ENCODE measurements at regions not wholly inside any gene's neighbourhood (a gene's known extent, or its start where the extent isn't known, plus 50 kb on each side); places are given as distances from the start of the nearest gene placed in this dataset.

DNA sequence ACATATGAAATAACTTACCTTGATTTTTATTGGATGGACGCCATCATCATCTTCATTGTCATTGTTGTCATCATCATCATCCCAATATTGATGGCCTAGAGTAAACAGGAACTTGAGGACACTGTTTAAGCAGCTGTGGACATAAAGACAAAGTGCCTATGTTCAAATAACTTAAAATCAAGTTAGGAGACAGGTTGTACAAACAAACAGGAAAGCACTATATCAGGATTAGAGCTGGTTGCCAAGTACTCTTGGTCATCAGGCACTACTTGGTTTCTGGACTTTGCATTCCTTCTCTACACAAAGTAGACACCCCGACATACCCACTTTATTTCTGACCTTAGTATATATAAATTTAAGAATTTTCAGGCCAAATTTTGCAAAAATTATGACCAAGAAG is 608.6 kb downstream of the KLHL13 start:
- Mint-ChIP-seq H3K4me3 (no peak overlapping the region), H3K36me3 (ENCODE audit: low read depth) (no peaks in the 10 kb centered on the region), H3K4me1 (no peaks in the 10 kb centered on the region), H3K27ac (ENCODE audit: unreplicated experiment) (no peak overlapping the region), H3K27me3 (ENCODE audit: low read depth) (no peaks in the 10 kb centered on the region), H3K9me3 (peaks cover 4% of the 10 kb centered on the region)
- DNase-seq (ENCODE audit: low read depth, low spot score) = no peak
- TF ChIP-seq, protein P1, sequence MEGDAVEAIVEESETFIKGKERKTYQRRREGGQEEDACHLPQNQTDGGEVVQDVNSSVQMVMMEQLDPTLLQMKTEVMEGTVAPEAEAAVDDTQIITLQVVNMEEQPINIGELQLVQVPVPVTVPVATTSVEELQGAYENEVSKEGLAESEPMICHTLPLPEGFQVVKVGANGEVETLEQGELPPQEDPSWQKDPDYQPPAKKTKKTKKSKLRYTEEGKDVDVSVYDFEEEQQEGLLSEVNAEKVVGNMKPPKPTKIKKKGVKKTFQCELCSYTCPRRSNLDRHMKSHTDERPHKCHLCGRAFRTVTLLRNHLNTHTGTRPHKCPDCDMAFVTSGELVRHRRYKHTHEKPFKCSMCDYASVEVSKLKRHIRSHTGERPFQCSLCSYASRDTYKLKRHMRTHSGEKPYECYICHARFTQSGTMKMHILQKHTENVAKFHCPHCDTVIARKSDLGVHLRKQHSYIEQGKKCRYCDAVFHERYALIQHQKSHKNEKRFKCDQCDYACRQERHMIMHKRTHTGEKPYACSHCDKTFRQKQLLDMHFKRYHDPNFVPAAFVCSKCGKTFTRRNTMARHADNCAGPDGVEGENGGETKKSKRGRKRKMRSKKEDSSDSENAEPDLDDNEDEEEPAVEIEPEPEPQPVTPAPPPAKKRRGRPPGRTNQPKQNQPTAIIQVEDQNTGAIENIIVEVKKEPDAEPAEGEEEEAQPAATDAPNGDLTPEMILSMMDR (conservative IDR thresholded peaks at IDR 0.05) = no peak

DNA sequence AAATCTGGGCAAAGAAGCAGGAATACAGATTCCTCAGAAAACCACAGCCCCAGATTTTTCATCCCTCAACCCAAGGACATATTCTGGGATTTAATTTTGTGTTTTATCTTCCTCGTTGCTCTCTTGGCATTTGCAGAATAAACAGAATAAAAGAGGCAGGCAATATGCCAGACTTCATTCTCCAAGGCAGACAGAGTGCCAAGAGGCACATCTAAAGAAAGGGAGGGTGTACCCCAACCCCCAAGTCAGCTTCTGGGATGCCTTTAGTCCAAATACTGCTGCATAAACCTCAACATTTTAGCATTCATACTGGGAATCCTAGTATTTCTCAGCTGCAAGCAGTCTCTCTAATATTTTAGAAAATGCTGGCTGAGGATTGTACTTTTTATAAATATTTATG is 629.2 kb downstream of the KLHL13 start:
- Mint-ChIP-seq H3K4me1 (no peaks in the 10 kb centered on the region), H3K9me3 (no peaks in the 10 kb centered on the region), H3K27ac (ENCODE audit: unreplicated experiment) (no peak overlapping the region), H3K4me3 (no peak overlapping the region), H3K27me3 (ENCODE audit: low read depth) (peaks cover 4% of the 10 kb centered on the region), H3K36me3 (ENCODE audit: low read depth) (no peaks in the 10 kb centered on the region)
- TF ChIP-seq, protein P1 (conservative IDR thresholded peaks at IDR 0.05) = no peak
- DNase-seq (ENCODE audit: low read depth, low spot score) = no peak

DNA sequence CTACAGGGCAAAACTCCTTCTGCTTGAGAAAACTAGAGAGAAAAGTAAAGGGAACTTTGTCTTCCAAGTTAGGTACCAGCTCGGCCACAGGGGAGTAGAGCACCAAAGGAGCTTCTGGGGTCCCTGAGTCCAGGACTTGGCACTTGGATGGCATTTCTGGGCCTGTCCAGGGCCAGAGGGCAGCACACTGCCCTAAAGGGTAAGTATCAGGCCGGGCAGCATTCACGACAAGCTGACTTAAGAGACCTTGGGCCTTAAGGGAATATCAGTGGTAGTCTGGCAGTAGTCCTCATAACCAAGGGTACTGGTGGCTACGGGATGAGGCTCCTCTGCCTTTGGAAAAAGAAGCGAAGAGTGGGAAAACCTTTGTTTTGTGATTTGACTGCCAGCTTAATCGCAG is 632.7 kb downstream of the KLHL13 start:
- H3K4me1 Mint-ChIP-seq = no peaks in the 10 kb centered on the region
- H3K27ac Mint-ChIP-seq (ENCODE audit: unreplicated experiment) = no peak overlapping the region
- no peaks in the 10 kb centered on the region for H3K27me3 Mint-ChIP-seq (ENCODE audit: low read depth)
- TF ChIP-seq, protein P1 (conservative IDR thresholded peaks at IDR 0.05) = no peak
- no peaks in the 10 kb centered on the region for H3K36me3 Mint-ChIP-seq (ENCODE audit: low read depth)
- no peak for DNase-seq (ENCODE audit: low read depth, low spot score)
- H3K4me3 Mint-ChIP-seq = no peak overlapping the region
- peaks cover 4% of the 10 kb centered on the region for H3K9me3 Mint-ChIP-seq

DNA sequence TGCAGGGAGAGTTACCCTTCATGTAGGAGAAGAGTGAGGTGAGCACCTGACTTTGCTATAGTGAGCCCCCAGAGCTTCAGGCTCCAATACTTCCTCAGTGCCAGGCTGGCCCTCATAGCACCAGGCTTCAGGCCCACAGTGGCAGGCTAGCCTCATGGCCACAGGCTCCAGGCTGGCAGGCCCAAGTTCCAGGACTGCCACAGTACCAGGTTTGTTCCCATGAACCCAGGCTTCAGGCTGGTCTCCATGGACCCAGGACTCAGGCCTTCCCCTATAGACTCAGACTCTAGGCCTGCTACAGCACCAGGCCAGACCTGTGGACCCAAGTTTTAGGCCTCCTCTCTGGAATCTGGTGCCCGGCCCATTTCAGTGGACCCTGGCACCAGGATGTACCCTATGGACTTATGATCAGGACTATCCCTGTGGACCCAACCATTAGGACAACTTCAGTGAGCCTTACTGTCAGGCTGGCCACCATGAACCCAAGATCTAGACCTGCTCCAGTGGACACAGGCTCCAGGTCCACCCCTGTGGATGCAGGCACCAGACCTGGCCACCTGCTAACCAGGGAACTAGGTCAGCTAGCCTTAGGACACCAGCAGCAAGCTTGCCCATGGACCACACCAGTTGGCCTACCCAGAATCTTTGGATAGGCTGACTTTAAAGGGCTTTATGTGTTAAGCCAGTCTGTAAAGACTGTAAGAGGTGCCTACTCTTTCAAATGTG is 658.2 kb downstream of the KLHL13 start:
- TF ChIP-seq, protein P1 (conservative IDR thresholded peaks at IDR 0.05) = no peak

DNA sequence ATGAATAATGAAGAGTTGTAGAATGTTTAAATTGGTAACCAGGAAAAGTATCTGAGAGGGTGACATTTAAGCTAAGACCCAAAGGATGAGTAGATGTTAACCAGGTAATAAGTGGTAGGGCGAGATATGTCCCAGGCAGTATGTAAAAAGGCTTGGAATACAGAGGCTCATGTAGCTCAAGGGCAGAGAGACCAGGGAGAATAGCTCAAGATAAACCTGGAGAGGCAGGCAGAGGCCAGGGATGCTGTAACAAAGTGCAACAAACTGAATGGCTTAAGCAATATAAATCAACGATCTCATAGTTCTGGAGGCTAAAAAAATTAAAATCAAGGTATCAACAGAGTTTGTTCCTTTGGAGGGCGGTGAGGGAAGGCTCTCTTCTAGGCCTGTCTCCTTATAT is 660.8 kb downstream of the KLHL13 start:
- no peak overlapping the region for H3K27ac Mint-ChIP-seq (ENCODE audit: unreplicated experiment)
- no peak overlapping the region for H3K4me3 Mint-ChIP-seq
- DNase-seq (ENCODE audit: low read depth, low spot score) = no peak
- no peaks in the 10 kb centered on the region for H3K27me3 Mint-ChIP-seq (ENCODE audit: low read depth)
- no peaks in the 10 kb centered on the region for H3K9me3 Mint-ChIP-seq
- no peaks in the 10 kb centered on the region for H3K36me3 Mint-ChIP-seq (ENCODE audit: low read depth)
- no peaks in the 10 kb centered on the region for H3K4me1 Mint-ChIP-seq
- TF ChIP-seq, protein P1 (conservative IDR thresholded peaks at IDR 0.05) = no peak

More for the DNA sequence above, 658.2 kb downstream of the KLHL13 start:
- Mint-ChIP-seq H3K27ac (ENCODE audit: unreplicated experiment) (no peak overlapping the region), H3K4me3 (no peak overlapping the region), H3K9me3 (peaks cover under 1% of the 10 kb centered on the region), H3K36me3 (ENCODE audit: low read depth) (no peaks in the 10 kb centered on the region), H3K27me3 (ENCODE audit: low read depth) (no peaks in the 10 kb centered on the region), H3K4me1 (no peaks in the 10 kb centered on the region)
- DNase-seq (ENCODE audit: low read depth, low spot score) = no peak

Data from neural crest cell (in vitro differentiated cells).